Activated T-cell treated with anti-CD3 and anti-CD28 coated beads for 48 hours (primary cell): ENCODE measurements at regions not wholly inside any gene's neighbourhood (a gene's known extent, or its start where the extent isn't known, plus 50 kb on each side); places are given as distances from the start of the nearest gene placed in this dataset.
"Not testable (repeated sequence)": the region's sequence is repeated elsewhere in the genome, so short reads cannot be mapped to it uniquely, and the experiment has no call there.

Source experiments
- DNase-seq: peaks from one replicate; pipeline ENCODE4 v3.0.0-alpha.2; 2020; ENCODE audit warnings: low read depth

DNA sequence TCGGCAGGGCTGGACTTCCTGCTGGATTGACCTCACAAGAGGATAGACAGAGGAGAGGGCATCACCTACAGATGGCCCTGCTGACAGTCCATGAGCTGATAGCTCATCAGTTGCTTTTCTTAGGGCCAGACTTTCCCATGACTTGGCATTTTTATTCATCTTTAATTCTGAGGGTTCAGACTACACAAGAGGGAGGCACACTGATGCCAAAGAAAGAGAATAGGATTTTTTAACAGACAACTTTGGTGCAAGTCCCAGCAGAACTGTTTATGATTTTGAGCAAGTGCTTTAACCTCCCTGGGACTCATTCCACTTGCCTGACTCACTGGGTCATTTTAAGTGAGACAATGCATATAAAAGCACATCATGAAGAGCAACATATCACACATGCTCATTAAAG is 299.2 kb downstream of the INSIG2 start:
- DNase-seq, result no peak

DNA sequence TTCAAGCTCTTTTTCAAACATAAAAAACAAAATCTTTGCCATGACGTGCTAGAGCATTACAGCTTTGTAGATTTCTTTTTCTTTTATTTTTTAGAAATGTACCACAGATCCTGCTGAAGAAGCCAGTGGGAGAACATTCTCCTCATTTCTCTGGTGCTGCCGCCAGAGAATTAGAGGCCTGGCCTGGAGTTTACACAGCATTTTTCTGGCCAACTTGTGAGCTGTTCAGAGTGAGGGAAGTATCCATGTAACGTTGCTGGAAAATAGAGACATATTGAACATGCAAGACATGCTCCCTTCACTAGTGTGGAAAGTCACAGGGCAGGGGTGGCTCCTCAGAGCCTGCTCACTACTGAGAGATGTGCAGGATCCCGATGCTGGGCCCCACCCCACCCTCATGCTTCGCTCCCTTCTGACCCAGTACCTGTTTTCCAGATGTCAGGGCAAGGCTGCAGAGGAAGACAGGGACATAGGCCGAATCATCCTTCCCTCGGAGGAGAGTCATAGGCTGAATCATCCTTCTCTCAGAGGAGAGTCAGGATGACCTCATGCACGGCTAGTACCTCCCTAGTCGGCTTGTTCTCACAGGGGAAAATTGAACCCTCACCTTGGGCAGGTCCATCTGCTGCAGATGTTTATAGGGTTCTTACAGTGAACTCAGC is 298.5 kb downstream of the INSIG2 start:
- no peak for DNase-seq

- no peak for DNase-seq
Observed at GRCh38 chr2:118380915-118381653, 292.8 kb downstream of the INSIG2 start.

DNA sequence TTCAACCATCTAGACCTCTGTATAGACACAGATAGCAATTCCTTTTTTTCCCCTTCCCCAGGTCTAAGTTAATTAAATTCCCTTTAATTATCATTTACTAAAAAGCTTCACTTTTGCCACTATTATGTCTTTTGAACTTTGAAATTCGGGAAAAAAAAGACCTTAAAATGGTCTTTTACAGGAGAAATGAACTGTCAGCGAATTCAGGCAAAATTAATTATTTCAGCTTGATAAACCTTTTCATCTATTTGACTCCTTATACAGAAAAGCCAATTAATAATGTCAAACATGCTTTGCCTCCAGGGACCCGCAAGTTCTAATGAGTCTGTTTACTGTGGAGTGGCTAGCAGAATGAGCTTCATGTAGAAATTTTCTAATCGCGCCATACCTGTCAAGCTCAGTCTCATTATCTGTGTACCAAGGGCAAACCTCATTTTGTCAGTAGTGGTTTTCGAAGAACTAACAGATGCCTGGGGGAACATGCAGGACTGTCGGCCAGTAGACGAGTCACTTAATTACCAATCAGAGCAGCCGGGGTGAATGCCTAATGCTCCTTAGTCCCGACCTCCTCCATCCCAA is 287.7 kb downstream of the INSIG2 start:
- DNase-seq, result no peak

- DNase-seq, result no peak
Observed at GRCh38 chr2:118374974-118375755, 286.9 kb downstream of the INSIG2 start.

GRCh38 chr2:118372886-118373830 is 284.9 kb downstream of the INSIG2 start:
- no peak for DNase-seq

GRCh38 chr2:118371515-118371914 is 283.2 kb downstream of the INSIG2 start:
- DNase-seq, result no peak

GRCh38 chr2:118369521-118369920 is 281.2 kb downstream of the INSIG2 start:
- not testable (repeated sequence) for DNase-seq

DNA sequence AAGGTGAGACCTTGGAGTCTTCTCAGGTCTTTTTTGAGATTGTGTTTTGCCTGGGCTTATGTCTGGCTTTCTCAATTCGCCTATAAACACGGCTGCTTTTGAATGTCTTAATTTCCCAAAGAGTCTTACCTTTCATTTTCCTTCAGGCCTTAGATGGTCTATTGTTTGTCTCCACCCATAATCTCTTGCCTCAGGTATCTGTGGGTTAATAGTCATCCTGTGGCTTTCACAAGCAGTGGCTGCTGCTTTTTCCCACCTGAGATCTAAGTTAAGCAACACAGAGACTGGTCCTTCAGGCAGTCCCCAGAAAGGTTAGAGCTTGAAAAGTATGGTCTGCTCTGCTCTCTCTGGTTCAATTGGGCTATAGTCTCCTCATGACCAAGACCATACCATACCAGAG is 275.3 kb downstream of the INSIG2 start:
- DNase-seq, result no peak

DNA sequence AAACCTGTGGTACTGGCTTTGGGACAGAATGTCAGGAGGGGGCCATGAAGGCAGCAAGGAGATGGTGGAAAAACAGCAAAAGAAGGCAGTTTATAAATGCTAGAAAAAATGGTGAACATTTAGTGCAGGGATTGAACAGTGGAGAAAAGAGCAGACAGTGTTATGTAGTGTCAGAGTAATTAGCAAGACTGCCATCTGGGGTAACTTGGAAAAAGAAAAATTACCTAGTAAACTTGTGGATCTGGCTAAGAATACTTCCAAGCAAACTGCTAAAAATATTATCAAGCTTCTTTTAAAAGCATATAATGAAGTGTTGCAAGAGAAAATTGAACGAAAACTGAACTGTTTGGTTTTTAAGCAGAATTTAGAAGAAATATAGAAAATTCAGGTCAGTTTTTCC is 267.8 kb downstream of the INSIG2 start:
- DNase-seq, result no peak

GRCh38 chr2:118351796-118352195 is 263.5 kb downstream of the INSIG2 start:
- DNase-seq, result no peak

DNA sequence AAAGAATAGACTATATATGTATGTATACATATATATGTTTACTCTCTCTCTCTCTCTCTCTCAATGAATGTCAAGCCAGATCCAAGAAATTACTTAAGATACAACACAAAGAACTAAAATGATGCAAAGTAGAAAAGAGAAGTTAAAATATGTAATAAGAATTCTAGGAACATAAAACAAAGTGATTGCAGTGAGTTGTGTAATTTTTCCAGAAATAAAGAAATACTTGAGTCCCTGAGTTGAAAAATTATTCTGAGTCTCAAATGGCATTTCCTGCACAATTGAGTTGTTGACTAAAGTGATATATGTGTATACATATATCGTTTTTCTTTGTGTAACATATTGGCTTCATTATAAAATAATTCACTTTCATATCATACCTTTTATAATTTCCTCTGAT is 262.4 kb downstream of the INSIG2 start:
- no peak for DNase-seq

DNA sequence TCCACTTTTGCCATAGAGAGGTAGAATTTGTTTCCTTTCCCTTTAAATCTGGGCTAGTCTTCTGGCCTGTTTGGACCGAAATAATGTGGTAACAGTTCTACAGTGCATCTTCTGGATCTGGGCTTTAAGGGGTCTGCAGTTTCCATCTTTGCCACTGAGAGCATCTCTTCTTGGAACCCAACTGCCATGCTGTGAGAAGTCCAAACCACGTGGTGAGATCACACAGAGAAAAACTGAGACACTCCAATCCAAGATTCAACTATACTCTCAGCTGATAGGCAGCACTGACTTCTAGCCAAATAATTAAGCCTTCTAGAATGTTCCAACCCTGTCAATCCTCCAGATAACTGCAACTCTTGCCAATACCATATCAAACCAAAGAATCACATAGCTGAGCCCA is 261.1 kb downstream of the INSIG2 start:
- no peak for DNase-seq

- DNase-seq, result no peak
Observed at GRCh38 chr2:118348380-118349034, 260.2 kb downstream of the INSIG2 start.

GRCh38 chr2:118345465-118345864 is 257.2 kb downstream of the INSIG2 start:
- no peak for DNase-seq

GRCh38 chr2:118340103-118340502 is 251.8 kb downstream of the INSIG2 start:
- DNase-seq, result no peak

DNA sequence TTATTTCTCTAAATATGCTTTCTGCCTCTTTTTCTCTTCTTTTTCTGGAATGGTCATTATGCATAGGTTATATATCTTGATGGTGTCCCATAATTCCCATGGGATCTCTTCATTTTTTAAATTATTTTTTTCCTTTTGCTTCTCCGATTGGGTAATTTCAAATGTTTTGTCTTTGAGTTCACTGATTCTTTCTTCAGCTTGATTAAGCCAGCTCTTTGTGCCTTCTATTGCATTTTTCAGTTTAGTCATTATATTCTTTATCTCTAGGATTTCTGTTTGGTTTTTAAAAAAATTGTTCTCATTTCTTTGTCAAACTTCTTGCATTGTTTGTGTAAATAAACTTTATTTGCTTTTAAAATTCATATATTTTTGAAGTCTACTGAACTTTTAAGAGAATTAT is 251.1 kb downstream of the INSIG2 start:
- DNase-seq, result no peak

GRCh38 chr2:118333664-118334063 is 245.4 kb downstream of the INSIG2 start:
- DNase-seq, result no peak

DNA sequence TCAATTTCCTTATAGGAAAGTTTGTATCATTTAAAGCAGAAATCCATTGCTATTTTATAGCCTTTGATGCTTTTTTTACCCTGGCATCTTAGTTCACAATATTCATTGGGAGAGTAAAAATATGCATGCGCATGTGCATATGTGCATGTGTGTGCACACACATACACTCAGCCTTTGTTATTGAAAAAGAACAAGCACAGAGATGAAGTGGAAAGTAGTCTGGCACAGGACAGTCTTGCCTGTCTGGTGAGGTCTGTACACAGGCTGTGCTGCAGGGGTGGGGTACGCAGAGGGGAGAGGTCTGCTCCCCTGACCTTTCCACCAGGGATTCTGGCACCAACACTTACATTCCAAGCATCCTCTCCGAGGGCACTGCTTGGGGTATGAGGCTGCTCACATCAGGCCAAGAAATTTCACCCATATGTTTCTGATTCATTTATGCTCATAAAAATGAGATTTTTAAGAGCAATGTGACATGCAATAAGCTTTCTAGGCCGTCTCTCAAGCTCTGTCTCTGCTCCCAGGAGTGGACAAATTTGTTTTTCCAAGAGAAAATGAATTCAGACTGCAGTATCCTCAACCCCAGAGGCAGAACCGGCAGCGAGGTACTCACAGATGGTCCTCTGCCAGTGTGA is 237.2 kb downstream of the INSIG2 start:
- no peak for DNase-seq

GRCh38 chr2:118322406-118322805 is 234.1 kb downstream of the INSIG2 start:
- DNase-seq, result no peak
